RWPE1 (cell line): ENCODE measurements at regions not wholly inside any gene's neighbourhood (a gene's known extent, or its start where the extent isn't known, plus 50 kb on each side); places are given as distances from the start of the nearest gene placed in this dataset.

Experiments
- CTCF ChIA-PET: fragments of 350-600 bp; sonication (Branson Sonifier 250); formaldehyde crosslinking; extraction: SDS; loops from one replicate; lab custom pipeline; 2021; lab: Yijun Ruan, JAX
- POLR2A ChIA-PET: fragments of 400-600 bp; formaldehyde crosslinking; extraction: SDS; loops from one replicate; lab custom pipeline; 2020; ENCODE audit warnings: antibody characterized with exemption; ENCODE audit not compliant: low non-redundant PET; lab: Yijun Ruan, JAX
- DNase-seq: peaks from one replicate; pipeline ENCODE4 v3.0.0; 2012; ENCODE audit warnings: low spot score
- H3K27ac ChIP-seq: fragments of 450-650 bp; 2 replicates; pipeline ENCODE4 v1.5.1; 2017
- CTCF ChIP-seq: fragments of 450-650 bp; conservative IDR thresholded peaks from 2 replicates; pipeline ENCODE4 v1.5.1; 2017; ENCODE audit warnings: low read depth, mild to moderate bottlenecking

GRCh38 chr7:112395411-112395810, 54.8 kb upstream of the IFRD1 start:
- no peak overlapping the region for H3K27ac ChIP-seq
- DNase-seq, result no peak
- ChIA-PET CTCF (no interaction called here), POLR2A (no interaction called here)
- no peak for TF ChIP-seq CTCF

- CTCF ChIA-PET, result no interaction called here
- no peak for DNase-seq
- no peak overlapping the region for H3K27ac ChIP-seq
- POLR2A ChIA-PET, result no interaction called here
- no peak for TF ChIP-seq CTCF
These were observed 54.4 kb upstream of the IFRD1 start for GRCh38 chr7:112395893-112396292.

GRCh38 chr7:112398534-112398933, 51.7 kb upstream of the IFRD1 start:
- ChIA-PET CTCF (interaction anchor here (0.6 kb wide), 1 partner anchor 1090 kb away, joined by 4 read pairs; no protein-coding TSS in a partner anchor), POLR2A (no interaction called here)
- no peak for TF ChIP-seq CTCF

GRCh38 chr7:112399501-112399900, 50.8 kb upstream of the IFRD1 start:
- POLR2A ChIA-PET, result no interaction called here
- CTCF ChIA-PET, result no interaction called here

More at GRCh38 chr7:112398534-112398933, 51.7 kb upstream of the IFRD1 start:
- no peak overlapping the region for H3K27ac ChIP-seq
- no peak for DNase-seq

GRCh38 chr7:112400141-112400540, 50.1 kb upstream of the IFRD1 start:
- TF ChIP-seq CTCF, result no peak
- CTCF ChIA-PET, result no interaction called here
- no peak for DNase-seq
- H3K27ac ChIP-seq, result no peak overlapping the region
- POLR2A ChIA-PET, result no interaction called here

More at GRCh38 chr7:112399501-112399900, 50.8 kb upstream of the IFRD1 start:
- H3K27ac ChIP-seq, result no peak overlapping the region
- DNase-seq, result no peak
- no peak for TF ChIP-seq CTCF
